ENCODE measurements at regions not wholly inside any gene's neighbourhood (a gene's known extent, or its start where the extent isn't known, plus 50 kb on each side); places are given as distances from the start of the nearest gene placed in this dataset.

GRCh38 chr2:36058953-36059352 lies 296.6 kb upstream of the CRIM1 start:
- H3K27me3 Mint-ChIP-seq: peaks cover 7% of the 10 kb centered on the region
- CTCF ChIA-PET: no interaction called here
- DNase-seq: no peak
- no peak overlapping the region for H3K4me3 Mint-ChIP-seq
- peaks cover 2% of the 10 kb centered on the region for H3K36me3 Mint-ChIP-seq (ENCODE audit: low read depth)
- peaks cover 5% of the 10 kb centered on the region for H3K9me3 Mint-ChIP-seq
- POLR2A ChIA-PET: no interaction called here
- H3K27ac Mint-ChIP-seq: no peak overlapping the region
- peaks cover 3% of the 10 kb centered on the region for H3K4me1 Mint-ChIP-seq

GRCh38 chr2:36058076-36058475 lies 297.5 kb upstream of the CRIM1 start:
- no peak overlapping the region for H3K4me3 Mint-ChIP-seq
- peaks cover 5% of the 10 kb centered on the region for H3K9me3 Mint-ChIP-seq
- peaks cover 7% of the 10 kb centered on the region for H3K27me3 Mint-ChIP-seq
- H3K4me1 Mint-ChIP-seq: peaks cover 3% of the 10 kb centered on the region
- DNase-seq: no peak
- CTCF ChIA-PET: no interaction called here
- peaks cover 2% of the 10 kb centered on the region for H3K36me3 Mint-ChIP-seq (ENCODE audit: low read depth)
- POLR2A ChIA-PET: no interaction called here
- H3K27ac Mint-ChIP-seq: no peak overlapping the region

GRCh38 chr2:36052819-36053218 lies 302.8 kb upstream of the CRIM1 start:
- H3K4me3 Mint-ChIP-seq: no peak overlapping the region
- ChIA-PET CTCF (no interaction called here), POLR2A (no interaction called here)
- DNase-seq: no peak
- no peak overlapping the region for H3K27ac Mint-ChIP-seq
- no peaks in the 10 kb centered on the region for H3K27me3 Mint-ChIP-seq
- no peaks in the 10 kb centered on the region for H3K36me3 Mint-ChIP-seq (ENCODE audit: low read depth)
- H3K9me3 Mint-ChIP-seq: peaks cover 5% of the 10 kb centered on the region
- no peaks in the 10 kb centered on the region for H3K4me1 Mint-ChIP-seq

- ChIA-PET POLR2A (no interaction called here), CTCF (no interaction called here)
- Mint-ChIP-seq H3K4me1 (no peaks in the 10 kb centered on the region), H3K36me3 (ENCODE audit: low read depth) (no peaks in the 10 kb centered on the region), H3K4me3 (no peak overlapping the region), H3K27ac (no peak overlapping the region), H3K9me3 (no peaks in the 10 kb centered on the region), H3K27me3 (peaks cover 8% of the 10 kb centered on the region)
- no peak for DNase-seq
Observed at GRCh38 chr2:36044411-36044810, 311.2 kb upstream of the CRIM1 start.

- H3K4me1 Mint-ChIP-seq: no peaks in the 10 kb centered on the region
Observed at GRCh38 chr2:36035137-36035536, 320.4 kb upstream of the CRIM1 start.

GRCh38 chr2:36032046-36032445 lies 323.5 kb upstream of the CRIM1 start:
- peaks cover 7% of the 10 kb centered on the region for H3K9me3 Mint-ChIP-seq
- H3K27me3 Mint-ChIP-seq: peaks cover 9% of the 10 kb centered on the region
- no peaks in the 10 kb centered on the region for H3K4me1 Mint-ChIP-seq
- H3K4me3 Mint-ChIP-seq: no peak overlapping the region
- ChIA-PET CTCF (no interaction called here), POLR2A (no interaction called here)
- no peak for DNase-seq
- no peaks in the 10 kb centered on the region for H3K36me3 Mint-ChIP-seq (ENCODE audit: low read depth)
- no peak overlapping the region for H3K27ac Mint-ChIP-seq

More at GRCh38 chr2:36035137-36035536, 320.4 kb upstream of the CRIM1 start:
- DNase-seq: no peak
- H3K36me3 Mint-ChIP-seq (ENCODE audit: low read depth): no peaks in the 10 kb centered on the region
- ChIA-PET CTCF (no interaction called here), POLR2A (no interaction called here)
- H3K27me3 Mint-ChIP-seq: peaks cover 11% of the 10 kb centered on the region
- H3K9me3 Mint-ChIP-seq: peaks cover 7% of the 10 kb centered on the region
- no peak overlapping the region for H3K27ac Mint-ChIP-seq
- no peak overlapping the region for H3K4me3 Mint-ChIP-seq

- no peaks in the 10 kb centered on the region for H3K4me1 Mint-ChIP-seq
- peaks cover 3% of the 10 kb centered on the region for H3K9me3 Mint-ChIP-seq
- no peak overlapping the region for H3K27ac Mint-ChIP-seq
- ChIA-PET POLR2A (no interaction called here), CTCF (no interaction called here)
- no peak for DNase-seq
- peaks cover 9% of the 10 kb centered on the region for H3K27me3 Mint-ChIP-seq
- no peaks in the 10 kb centered on the region for H3K36me3 Mint-ChIP-seq (ENCODE audit: low read depth)
- H3K4me3 Mint-ChIP-seq: no peak overlapping the region
Observed at GRCh38 chr2:36031471-36031870, 324.1 kb upstream of the CRIM1 start.

- CTCF ChIA-PET: no interaction called here
Observed at GRCh38 chr2:36027616-36028015, 328.0 kb upstream of the CRIM1 start.

GRCh38 chr2:36013064-36013463 lies 342.5 kb upstream of the CRIM1 start:
- CTCF ChIA-PET: no interaction called here
- Mint-ChIP-seq H3K4me3 (no peak overlapping the region), H3K36me3 (ENCODE audit: low read depth) (no peaks in the 10 kb centered on the region), H3K9me3 (no peaks in the 10 kb centered on the region), H3K4me1 (no peaks in the 10 kb centered on the region), H3K27ac (no peak overlapping the region), H3K27me3 (peaks cover 2% of the 10 kb centered on the region)
- POLR2A ChIA-PET: no interaction called here
- DNase-seq: no peak

More at GRCh38 chr2:36027616-36028015, 328.0 kb upstream of the CRIM1 start:
- no peaks in the 10 kb centered on the region for H3K4me1 Mint-ChIP-seq
- POLR2A ChIA-PET: no interaction called here
- no peak overlapping the region for H3K4me3 Mint-ChIP-seq
- no peaks in the 10 kb centered on the region for H3K9me3 Mint-ChIP-seq
- DNase-seq: no peak
- H3K27me3 Mint-ChIP-seq: peaks cover 3% of the 10 kb centered on the region
- H3K36me3 Mint-ChIP-seq (ENCODE audit: low read depth): no peaks in the 10 kb centered on the region
- no peak overlapping the region for H3K27ac Mint-ChIP-seq

GRCh38 chr2:36006444-36006843 lies 349.1 kb upstream of the CRIM1 start:
- H3K36me3 Mint-ChIP-seq (ENCODE audit: low read depth): no peaks in the 10 kb centered on the region
- H3K4me1 Mint-ChIP-seq: no peaks in the 10 kb centered on the region
- ChIA-PET CTCF (no interaction called here), POLR2A (no interaction called here)
- no peak overlapping the region for H3K4me3 Mint-ChIP-seq
- H3K27me3 Mint-ChIP-seq: no peaks in the 10 kb centered on the region
- no peak for DNase-seq
- H3K27ac Mint-ChIP-seq: peak overlapping the region; percentile 54
- no peaks in the 10 kb centered on the region for H3K9me3 Mint-ChIP-seq

- H3K9me3 Mint-ChIP-seq: no peaks in the 10 kb centered on the region
- no peaks in the 10 kb centered on the region for H3K27me3 Mint-ChIP-seq
- ChIA-PET CTCF (interaction anchor here (1.2 kb wide), 1 partner anchor 20 kb away, joined by 4 read pairs; no protein-coding TSS in a partner anchor), POLR2A (no interaction called here)
- DNase-seq: no peak
- no peaks in the 10 kb centered on the region for H3K4me1 Mint-ChIP-seq
- no peak overlapping the region for H3K4me3 Mint-ChIP-seq
- H3K36me3 Mint-ChIP-seq (ENCODE audit: low read depth): no peaks in the 10 kb centered on the region
- H3K27ac Mint-ChIP-seq: no peak overlapping the region
Observed at GRCh38 chr2:36002941-36003340, 352.6 kb upstream of the CRIM1 start.

GRCh38 chr2:35997488-35997887 lies 358.1 kb upstream of the CRIM1 start:
- Mint-ChIP-seq H3K36me3 (ENCODE audit: low read depth) (no peaks in the 10 kb centered on the region), H3K4me1 (no peaks in the 10 kb centered on the region)

GRCh38 chr2:35989503-35989902 lies 366.1 kb upstream of the CRIM1 start:
- Mint-ChIP-seq H3K4me1 (peaks cover 3% of the 10 kb centered on the region), H3K36me3 (ENCODE audit: low read depth) (no peaks in the 10 kb centered on the region), H3K27me3 (peaks cover 3% of the 10 kb centered on the region), H3K4me3 (no peak overlapping the region), H3K9me3 (peaks cover 2% of the 10 kb centered on the region), H3K27ac (no peak overlapping the region)
- DNase-seq: no peak
- CTCF ChIA-PET: no interaction called here
- POLR2A ChIA-PET: no interaction called here

More at GRCh38 chr2:35997488-35997887, 358.1 kb upstream of the CRIM1 start:
- Mint-ChIP-seq H3K27ac (no peak overlapping the region), H3K4me3 (no peak overlapping the region), H3K27me3 (peaks cover 3% of the 10 kb centered on the region), H3K9me3 (no peaks in the 10 kb centered on the region)
- CTCF ChIA-PET: no interaction called here
- DNase-seq: no peak
- POLR2A ChIA-PET: no interaction called here

GRCh38 chr2:35989040-35989439 lies 366.5 kb upstream of the CRIM1 start:
- H3K27me3 Mint-ChIP-seq: peaks cover 3% of the 10 kb centered on the region
- ChIA-PET POLR2A (no interaction called here), CTCF (no interaction called here)

GRCh38 chr2:35986871-35987270 lies 368.7 kb upstream of the CRIM1 start:
- H3K4me1 Mint-ChIP-seq: peaks cover 3% of the 10 kb centered on the region
- POLR2A ChIA-PET: no interaction called here
- no peak overlapping the region for H3K4me3 Mint-ChIP-seq
- peaks cover 2% of the 10 kb centered on the region for H3K9me3 Mint-ChIP-seq
- peaks cover 3% of the 10 kb centered on the region for H3K27me3 Mint-ChIP-seq
- DNase-seq: no peak
- H3K27ac Mint-ChIP-seq: no peak overlapping the region
- CTCF ChIA-PET: no interaction called here
- no peaks in the 10 kb centered on the region for H3K36me3 Mint-ChIP-seq (ENCODE audit: low read depth)

More at GRCh38 chr2:35989040-35989439, 366.5 kb upstream of the CRIM1 start:
- peaks cover 3% of the 10 kb centered on the region for H3K4me1 Mint-ChIP-seq
- no peak overlapping the region for H3K4me3 Mint-ChIP-seq
- DNase-seq: no peak
- peaks cover 2% of the 10 kb centered on the region for H3K9me3 Mint-ChIP-seq
- H3K27ac Mint-ChIP-seq: no peak overlapping the region
- H3K36me3 Mint-ChIP-seq (ENCODE audit: low read depth): no peaks in the 10 kb centered on the region

Measured in activated CD4-positive, alpha-beta T cell treated with anti-CD3 and anti-CD28 coated beads, Interleukin-2, amount 10 ng/mL, durations not matched to agents 7 days and 5 days (primary cell).